Kidney tubule cell (primary cell): ENCODE measurements at regions not wholly inside any gene's neighbourhood (a gene's known extent, or its start where the extent isn't known, plus 50 kb on each side); places are given as distances from the start of the nearest gene placed in this dataset.
"Not testable (repeated sequence)": the region's sequence is repeated elsewhere in the genome, so short reads cannot be mapped to it uniquely, and the experiment has no call there.

Experiments
- DNase-seq: peaks from one replicate; pipeline ENCODE4 v3.0.0-alpha.2; 2018; ENCODE audit warnings: low spot score

DNA sequence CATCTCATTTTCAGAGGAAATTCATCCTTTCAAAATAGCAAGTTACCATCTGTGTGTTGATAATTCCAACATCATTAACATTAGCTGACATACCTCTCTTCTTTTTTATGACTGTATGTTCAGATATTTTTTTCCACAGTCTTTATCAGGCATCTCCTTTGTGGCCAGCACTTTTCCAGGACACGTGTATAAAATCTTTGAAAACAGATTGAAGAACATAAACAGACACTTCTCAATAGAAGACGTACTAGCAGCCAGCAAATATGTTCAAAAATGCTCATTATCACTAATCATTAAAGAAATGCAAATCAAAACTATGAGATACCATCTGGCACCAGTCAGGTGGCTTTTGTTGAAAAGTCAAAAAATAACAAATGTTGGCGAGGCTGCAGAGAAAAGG lies 734.3 kb downstream of the SEMA5A start:
- no peak for DNase-seq

DNA sequence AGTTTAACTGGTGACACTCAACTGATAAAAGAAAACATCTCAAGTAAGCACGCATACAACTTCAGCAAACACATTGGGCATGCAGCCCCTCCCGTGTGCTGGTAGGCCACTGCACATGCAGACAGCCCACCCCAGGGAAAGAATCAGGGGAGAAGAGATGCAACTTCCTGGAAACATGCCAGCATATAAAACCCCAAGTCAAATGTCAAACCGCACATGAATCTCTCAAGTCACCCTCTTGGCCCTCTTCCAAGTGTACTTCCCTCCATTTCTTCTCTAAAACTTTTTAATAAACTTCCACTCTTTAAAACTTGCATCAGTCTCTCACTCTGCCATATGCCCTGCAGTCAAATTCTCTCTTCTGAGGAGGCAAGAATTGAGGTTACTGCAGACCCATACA lies 732.7 kb downstream of the SEMA5A start:
- no peak for DNase-seq

DNA sequence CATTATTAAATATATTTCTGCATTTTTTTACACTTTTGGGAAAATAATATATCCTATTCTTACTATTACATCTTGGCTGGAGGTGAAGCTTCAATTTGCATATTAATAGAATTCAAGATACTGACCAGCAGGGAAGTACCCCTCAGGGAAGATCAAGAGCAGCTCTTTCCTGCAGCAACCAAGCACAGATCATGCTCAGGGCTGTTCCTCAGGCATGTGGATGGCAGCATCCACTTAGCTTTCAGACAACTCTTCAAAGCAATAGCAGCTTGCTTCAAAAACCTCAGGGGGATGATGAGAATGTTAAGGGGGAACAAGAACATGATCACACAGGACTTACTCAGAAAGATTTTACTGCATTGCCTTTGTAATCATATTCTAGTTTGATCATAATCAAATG lies 731.8 kb downstream of the SEMA5A start:
- DNase-seq: no peak

- DNase-seq: no peak
Observed at GRCh38 chr5:8824371-8824770, 721.5 kb downstream of the SEMA5A start.

GRCh38 chr5:8825139-8825757 lies 720.6 kb downstream of the SEMA5A start:
- DNase-seq: peak; percentile 34

DNA sequence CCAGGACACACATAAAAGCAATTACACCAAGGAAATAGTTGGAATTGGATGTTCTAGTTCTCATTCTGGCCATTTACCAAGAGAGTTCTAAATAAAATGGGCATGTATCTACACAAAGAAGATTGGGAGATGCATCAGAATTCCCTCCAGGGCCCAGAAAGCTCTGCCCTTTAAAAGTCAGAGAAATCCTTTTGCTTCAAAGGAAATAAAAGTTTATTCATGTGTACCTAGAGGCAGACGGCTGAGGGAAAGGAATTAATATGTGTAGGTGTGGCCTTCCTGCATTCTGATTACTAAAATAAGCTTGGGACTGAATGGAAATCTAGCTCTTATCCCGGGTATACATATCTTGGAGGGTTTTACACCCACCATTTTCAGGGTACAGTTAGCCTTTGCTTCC lies 719.4 kb downstream of the SEMA5A start:
- no peak for DNase-seq

DNA sequence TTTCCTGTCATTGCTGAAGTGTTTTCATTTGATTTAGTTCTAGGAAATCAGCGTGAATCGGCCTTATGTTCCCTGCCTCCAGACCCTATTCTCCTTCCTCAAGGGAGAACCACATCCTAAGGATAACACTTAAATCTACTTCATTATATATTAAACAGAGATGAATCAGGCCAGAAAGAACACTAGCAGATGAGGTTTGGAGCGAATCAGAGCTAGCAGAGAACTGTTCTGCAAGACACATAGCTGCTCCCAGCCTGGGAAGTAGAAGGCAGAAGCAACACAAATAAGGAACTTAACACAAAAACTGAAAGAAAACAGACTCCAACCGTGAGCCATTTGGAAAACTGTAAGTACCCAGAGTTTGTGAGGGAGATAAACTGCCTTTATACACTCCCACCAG lies 718.2 kb downstream of the SEMA5A start:
- DNase-seq: peak; percentile 26

DNA sequence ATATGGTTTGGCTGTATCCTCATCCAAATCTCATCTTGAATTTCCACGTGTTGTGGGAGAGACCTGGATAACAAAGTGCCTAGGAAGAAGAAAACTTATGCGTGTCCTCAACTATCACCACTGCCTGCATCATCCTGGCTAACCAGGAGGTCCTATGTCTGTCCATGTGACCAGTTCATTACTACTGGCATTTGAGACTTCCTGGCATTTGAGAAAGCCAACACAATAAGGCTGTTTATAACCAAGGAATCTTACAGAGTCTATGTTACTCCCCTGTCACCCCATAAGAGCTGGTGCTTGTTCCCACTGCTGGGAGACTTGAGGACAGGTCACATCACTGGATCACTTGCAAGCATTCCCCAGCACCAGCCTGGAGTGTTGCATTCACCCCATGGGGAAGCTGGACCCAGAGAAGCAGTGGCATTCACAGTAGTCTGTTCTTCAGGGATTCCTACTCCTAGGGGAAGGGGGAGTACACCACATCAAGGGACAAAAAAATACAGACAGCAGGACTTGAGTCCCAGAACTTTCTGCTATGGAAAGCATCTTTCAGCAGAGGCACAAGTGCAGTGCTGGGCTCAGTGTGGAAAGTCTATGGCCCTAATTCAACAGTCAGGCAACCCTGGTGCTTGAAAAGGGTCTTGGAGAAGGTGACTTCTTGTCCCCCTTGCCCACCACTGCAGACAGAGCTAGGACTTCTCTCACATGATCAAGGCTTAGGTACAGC lies 717.1 kb downstream of the SEMA5A start:
- DNase-seq: peak; percentile 1

GRCh38 chr5:8829323-8830029 lies 716.4 kb downstream of the SEMA5A start:
- peak; percentile 96 for DNase-seq

- peak; percentile 34 for DNase-seq
Observed at GRCh38 chr5:8831251-8831650, 714.6 kb downstream of the SEMA5A start.

DNA sequence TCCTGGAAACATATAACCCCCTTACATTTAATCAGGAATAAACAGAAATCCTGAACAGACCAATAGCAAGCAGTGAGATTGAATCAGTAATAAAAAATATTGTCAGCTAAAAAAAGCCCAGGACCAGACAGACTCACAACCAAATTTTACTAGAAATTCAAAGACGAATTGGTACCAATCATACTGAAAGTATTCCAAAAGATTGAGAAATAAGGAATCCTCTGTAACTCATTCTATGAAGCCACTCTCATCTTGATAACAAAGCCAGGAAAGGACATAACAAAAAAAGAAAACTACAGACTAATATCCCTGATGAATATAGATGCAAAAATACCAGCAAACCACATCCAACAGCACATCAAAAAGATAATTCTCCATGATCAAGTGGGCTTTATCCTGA lies 714.0 kb downstream of the SEMA5A start:
- no peak for DNase-seq

DNA sequence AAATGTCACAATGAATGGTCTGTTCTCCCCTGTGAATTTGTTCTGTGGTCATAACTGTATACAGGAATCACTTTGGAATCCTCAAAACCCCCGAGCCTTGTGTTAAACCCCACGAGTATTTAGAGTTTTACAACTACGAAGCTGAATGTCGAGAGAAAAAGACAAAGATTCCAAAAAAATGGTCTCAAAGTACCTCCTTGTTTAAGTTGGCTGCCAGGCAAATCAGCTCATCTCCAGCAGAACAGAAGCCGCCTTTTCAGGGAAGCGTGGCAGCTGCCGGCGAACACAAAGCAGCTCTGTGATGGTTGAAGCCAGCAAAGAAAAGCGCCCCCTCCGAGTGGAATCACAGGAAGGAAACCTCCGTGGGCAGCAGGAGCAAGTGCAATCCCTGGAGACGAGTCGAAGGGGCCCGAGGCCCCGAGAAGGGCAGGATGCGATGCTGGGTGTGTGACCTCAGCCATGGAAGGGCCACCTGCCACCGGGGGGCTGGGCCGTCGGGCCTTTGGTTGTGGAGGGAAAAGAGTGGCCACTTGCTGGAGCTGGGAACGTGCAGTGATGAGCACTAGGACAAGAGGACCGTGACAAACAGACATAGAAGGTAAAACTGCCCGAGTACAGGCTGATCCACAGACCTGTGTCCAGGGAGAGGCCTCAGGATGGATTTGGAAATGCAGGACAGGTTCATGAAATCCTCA lies 706.4 kb downstream of the SEMA5A start:
- DNase-seq: no peak

DNA sequence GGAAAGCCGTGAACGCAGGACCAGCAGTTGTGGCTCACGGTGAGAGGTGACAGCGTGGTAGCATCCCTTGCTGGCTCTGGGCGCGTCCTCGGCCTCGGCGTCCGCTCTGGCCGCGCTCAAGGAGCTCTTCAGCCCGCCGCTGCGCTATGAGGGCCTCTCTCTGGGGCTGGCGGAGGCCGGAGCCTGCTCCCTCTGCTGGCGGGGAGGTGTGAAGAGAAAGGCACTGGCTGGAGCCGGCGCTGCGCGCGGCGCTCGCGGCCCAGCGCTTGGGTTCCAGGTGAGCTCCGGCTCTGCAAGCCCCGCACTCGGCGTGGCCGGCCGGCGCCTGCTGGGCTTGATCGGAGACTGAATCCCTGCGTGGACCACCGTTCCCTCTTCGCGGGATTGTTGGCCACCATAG lies 705.6 kb downstream of the SEMA5A start:
- no peak for DNase-seq

- DNase-seq: not testable (repeated sequence)
Observed at GRCh38 chr5:8840746-8841145, 705.1 kb downstream of the SEMA5A start.

DNA sequence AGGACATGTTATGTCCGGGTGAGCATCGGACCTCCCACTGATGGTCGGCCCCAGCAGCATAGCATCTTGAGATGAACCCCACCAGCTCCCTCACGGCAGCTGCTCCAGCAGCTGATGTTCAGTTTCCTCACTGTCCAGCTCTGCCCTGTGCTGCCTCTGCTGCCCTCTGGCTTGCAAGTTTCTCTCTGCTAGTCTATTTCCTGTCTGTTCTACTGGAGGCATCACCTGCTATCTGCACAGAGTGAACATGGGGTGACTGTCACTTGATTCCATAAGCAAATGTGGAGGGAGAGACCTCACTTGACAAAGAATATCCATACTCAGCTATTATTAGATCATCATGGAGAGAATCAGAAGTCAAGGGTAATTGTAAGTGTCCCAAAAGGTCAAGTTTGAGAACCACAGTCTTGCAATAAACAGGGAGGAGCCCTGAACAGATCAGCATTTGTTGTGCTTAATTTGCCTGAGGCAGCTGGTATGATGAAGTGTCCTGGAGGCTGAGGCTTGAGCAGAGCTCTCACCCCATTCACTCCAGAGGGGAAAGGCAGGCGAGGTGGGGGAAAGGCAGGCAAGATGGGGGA lies 702.8 kb downstream of the SEMA5A start:
- DNase-seq: peak; percentile 31

GRCh38 chr5:8843771-8844170 lies 702.1 kb downstream of the SEMA5A start:
- DNase-seq: peak; percentile 37

DNA sequence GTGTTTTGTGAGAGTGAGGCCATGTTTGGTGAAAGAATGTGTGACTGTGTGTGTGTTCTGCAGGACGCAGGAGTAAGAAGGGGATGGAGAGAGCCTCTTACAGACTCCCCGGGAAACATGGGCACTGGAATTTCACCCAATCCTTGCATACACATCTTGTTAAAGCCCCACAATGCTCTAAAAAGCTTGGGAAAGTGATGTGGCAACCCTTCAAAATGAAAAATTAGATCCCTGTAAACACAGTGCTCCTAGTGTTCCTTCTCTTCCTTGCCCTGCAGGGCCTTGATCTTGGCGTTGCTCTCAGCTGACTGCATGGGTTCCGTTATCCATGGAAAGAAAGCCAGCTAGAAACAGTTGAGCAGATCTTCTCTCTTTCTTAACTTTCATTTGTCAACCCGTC lies 701.7 kb downstream of the SEMA5A start:
- DNase-seq: no peak

GRCh38 chr5:8844847-8845246 lies 701.0 kb downstream of the SEMA5A start:
- peak; percentile 22 for DNase-seq

DNA sequence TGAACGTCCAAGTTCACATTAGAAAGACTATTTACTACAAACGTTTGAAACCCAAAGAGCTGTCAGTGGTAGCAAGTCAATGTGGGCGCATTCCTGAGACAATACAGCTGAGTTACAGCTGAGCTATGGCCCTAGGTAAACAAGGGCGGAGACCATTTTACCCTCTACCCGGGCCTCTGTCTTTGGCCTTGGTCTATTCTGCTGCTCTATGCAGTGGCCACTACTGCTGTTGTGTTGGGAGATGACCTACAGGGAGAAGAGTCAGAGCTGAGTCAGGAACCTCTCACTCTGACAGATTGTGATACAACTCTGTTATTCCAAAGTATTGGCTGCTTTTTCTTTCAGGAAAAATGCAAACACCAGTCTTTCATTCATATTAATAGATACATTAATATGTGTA lies 700.6 kb downstream of the SEMA5A start:
- DNase-seq: peak; percentile 47

DNA sequence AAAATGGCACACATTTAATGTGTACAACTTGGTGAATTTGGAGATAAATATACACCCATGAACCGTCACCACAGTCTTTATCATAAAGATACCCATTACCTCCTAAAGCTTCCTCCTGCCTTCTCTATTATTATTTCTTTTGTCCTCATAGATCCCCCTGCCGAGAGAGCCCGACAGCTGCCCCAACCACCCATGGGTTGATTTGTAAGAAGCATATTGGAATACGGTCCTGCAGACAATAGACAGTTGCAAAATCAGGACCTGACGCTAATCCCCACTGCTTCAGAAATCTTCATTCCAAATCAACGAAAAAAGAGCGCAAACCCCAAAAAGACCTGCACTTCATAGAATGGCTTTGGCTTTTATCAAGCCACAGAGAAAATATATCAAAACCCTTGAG lies 697.5 kb downstream of the SEMA5A start:
- DNase-seq: no peak

DNA sequence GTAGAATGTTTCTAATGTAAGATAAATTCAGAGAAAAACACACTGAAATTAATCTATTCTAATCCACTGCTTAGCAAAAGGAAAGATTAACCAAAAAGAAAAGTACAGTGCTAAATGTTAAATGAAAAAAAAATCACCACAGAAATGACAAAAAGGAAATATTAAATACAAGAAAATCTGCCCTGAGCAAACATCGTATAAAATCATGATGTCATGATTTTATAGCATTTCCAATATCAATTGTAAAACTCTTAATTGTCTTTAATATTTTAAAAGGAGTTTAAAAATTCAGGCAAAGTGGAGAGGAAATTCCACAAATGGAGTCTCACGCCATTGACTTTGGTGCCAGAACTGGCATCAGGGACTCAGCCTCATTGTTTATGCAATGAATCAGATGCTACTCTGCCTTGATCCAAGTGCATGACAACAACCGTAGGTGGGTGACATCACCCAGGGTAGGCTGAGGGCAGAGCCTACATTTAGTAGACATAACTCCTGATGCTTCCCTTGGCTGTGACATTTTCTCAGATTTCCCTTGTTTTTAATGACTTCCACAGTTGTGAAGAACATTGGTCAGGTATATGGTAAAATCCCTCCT lies 696.8 kb downstream of the SEMA5A start:
- DNase-seq: peak; percentile 85

DNA sequence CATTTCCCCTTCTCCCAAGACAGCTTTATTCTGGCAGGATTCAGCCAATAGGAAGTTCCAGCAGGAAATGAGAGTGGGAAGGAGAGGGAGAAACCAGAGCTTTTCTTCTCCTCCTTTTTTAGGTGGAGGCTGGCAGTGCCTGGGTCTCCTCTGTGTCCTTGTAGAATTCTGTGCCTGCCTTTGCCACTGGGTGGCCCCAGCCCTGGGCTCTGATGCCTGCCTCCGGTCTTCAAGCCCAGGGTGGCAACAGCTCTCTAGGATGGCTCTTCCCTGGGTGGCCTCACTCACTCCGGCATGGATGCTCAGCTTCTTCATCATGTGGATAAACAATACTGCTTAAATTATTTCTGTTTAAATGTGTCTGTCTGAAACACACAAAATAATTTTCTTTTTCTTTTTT lies 694.8 kb downstream of the SEMA5A start:
- no peak for DNase-seq
